Astrocyte (in vitro differentiated cells and primary cell): ENCODE measurements at regions not wholly inside any gene's neighbourhood (a gene's known extent, or its start where the extent isn't known, plus 50 kb on each side); places are given as distances from the start of the nearest gene placed in this dataset.

Experiments used
- EZH2 ChIP-seq: IDR thresholded peaks from 2 replicates; pipeline ENCODE4 v1.6.1; 2012; ENCODE audit warnings: mild to moderate bottlenecking, low read length, inconsistent platforms; ENCODE audit not compliant: insufficient read depth
- TF ChIP-seq, protein P1 (sequence below): IDR thresholded peaks from 2 replicates; pipeline ENCODE4 v1.5.1; 2011; ENCODE audit warnings: low read depth, mild to moderate bottlenecking, inconsistent platforms, low read length, moderate library complexity; ENCODE audit not compliant: insufficient read depth

DNA sequence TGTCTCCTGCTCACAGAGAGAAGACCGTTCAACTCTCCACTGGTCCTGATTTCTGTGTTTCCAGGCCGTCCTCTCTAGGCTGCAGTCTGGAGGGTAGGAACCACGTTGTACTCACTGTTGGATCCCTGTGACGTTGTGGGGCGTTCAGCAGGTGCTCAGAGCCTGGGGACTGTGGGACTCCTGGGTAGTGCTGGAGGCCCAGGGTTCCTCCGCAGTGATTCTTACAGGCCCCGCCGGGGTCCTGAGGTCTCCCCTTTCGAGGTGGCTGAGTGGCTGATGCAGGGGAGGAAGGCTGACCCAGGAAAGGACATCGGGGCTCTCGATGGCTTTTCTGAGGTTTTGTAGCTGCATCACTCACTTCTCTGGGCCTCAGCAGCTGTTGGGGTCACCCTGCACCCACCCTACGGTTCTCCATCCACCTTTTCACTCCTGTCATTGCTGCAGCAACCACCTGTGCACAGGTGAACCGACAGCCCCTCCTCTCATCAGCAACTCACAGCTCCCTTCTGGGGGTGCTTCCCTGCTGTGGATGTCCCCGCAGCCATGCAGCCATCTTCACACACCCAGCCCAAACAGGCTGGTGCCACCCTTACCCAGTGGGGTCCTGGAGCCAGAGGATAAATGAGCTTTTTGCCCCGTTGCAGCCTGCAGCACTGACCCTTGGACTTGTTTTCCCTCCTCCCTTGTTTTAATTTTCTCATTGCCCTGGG is 169.6 kb upstream of the HDAC4 start:
- TF ChIP-seq, protein P1, sequence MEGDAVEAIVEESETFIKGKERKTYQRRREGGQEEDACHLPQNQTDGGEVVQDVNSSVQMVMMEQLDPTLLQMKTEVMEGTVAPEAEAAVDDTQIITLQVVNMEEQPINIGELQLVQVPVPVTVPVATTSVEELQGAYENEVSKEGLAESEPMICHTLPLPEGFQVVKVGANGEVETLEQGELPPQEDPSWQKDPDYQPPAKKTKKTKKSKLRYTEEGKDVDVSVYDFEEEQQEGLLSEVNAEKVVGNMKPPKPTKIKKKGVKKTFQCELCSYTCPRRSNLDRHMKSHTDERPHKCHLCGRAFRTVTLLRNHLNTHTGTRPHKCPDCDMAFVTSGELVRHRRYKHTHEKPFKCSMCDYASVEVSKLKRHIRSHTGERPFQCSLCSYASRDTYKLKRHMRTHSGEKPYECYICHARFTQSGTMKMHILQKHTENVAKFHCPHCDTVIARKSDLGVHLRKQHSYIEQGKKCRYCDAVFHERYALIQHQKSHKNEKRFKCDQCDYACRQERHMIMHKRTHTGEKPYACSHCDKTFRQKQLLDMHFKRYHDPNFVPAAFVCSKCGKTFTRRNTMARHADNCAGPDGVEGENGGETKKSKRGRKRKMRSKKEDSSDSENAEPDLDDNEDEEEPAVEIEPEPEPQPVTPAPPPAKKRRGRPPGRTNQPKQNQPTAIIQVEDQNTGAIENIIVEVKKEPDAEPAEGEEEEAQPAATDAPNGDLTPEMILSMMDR, result no peak
- no peak for TF ChIP-seq EZH2
